AG04450 (cell line): ENCODE measurements at regions not wholly inside any gene's neighbourhood (a gene's known extent, or its start where the extent isn't known, plus 50 kb on each side); places are given as distances from the start of the nearest gene placed in this dataset.

Experiments used
- CTCF ChIA-PET: fragments of 300-600, 350-600 bp; formaldehyde crosslinking; extraction: SDS; loops from one replicate; lab custom pipeline; 2022; ENCODE audit warnings: antibody characterized with exemption, inconsistent platforms; lab: Charles Lee
- POLR2A ChIA-PET: fragments of 350-600 bp; formaldehyde crosslinking; extraction: SDS; loops from one replicate; lab custom pipeline; 2021; ENCODE audit warnings: antibody characterized with exemption, inconsistent platforms; lab: Yijun Ruan, JAX
- DNase-seq: peaks from one replicate; pipeline ENCODE4 v3.0.0-alpha.2; 2011; ENCODE audit warnings: low read depth, low spot score
- H3K27ac ChIP-seq: one replicate; pipeline ENCODE4 v1.5.1; 2012; ENCODE audit warnings: low read depth, low read length, control low read depth
- H3K27me3 ChIP-seq: one replicate; pipeline ENCODE4 v1.6.0; 2012; ENCODE audit warnings: low read length; ENCODE audit not compliant: control insufficient read depth, insufficient read depth
- H3K4me3 ChIP-seq: 2 replicates; pipeline ENCODE4 v1.5.1; 2011; ENCODE audit warnings: mild to moderate bottlenecking, low read depth, low read length, control low read depth
- H3K9me3 ChIP-seq: 2 replicates; pipeline ENCODE4 v1.5.1; 2012; ENCODE audit warnings: low read length; ENCODE audit not compliant: control insufficient read depth, insufficient read depth
- TF ChIP-seq, protein P1 (sequence below): IDR thresholded peaks from 2 replicates; pipeline ENCODE4 v1.5.1; 2011; ENCODE audit warnings: low read depth, low read length, control low read depth, inconsistent platforms

DNA sequence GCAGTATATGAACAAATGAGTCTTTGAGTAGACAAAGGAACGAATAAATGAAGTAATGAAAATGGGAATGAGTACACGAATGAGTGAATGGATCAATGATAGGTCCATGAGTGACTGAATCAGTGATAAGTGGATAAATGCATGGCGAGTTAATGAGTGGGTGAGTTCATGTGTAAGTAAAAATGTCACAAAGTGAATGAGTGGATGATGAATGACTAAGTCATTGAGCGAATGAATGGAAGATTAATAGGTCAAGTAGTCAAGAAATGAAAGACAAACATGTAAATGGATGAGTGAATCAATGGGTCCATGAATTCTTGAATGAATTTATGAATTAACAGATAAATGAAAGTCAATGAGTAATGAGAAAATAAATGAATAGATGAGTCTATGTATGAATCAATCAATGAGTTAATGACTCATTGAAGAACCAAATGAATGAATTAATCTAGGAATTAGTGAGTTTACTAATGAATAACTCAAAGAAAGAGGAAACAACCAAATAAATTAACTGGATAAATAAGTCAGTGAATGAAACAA lies 97.3 kb upstream of the RTL1 start:
- H3K27me3 ChIP-seq = no peaks in the 10 kb centered on the region
- TF ChIP-seq, protein P1, sequence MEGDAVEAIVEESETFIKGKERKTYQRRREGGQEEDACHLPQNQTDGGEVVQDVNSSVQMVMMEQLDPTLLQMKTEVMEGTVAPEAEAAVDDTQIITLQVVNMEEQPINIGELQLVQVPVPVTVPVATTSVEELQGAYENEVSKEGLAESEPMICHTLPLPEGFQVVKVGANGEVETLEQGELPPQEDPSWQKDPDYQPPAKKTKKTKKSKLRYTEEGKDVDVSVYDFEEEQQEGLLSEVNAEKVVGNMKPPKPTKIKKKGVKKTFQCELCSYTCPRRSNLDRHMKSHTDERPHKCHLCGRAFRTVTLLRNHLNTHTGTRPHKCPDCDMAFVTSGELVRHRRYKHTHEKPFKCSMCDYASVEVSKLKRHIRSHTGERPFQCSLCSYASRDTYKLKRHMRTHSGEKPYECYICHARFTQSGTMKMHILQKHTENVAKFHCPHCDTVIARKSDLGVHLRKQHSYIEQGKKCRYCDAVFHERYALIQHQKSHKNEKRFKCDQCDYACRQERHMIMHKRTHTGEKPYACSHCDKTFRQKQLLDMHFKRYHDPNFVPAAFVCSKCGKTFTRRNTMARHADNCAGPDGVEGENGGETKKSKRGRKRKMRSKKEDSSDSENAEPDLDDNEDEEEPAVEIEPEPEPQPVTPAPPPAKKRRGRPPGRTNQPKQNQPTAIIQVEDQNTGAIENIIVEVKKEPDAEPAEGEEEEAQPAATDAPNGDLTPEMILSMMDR = no peak
- H3K9me3 ChIP-seq = no peaks in the 10 kb centered on the region
- CTCF ChIA-PET = no interaction called here
- no peak overlapping the region for H3K27ac ChIP-seq
- no peak overlapping the region for H3K4me3 ChIP-seq
- DNase-seq = no peak
- POLR2A ChIA-PET = no interaction called here

DNA sequence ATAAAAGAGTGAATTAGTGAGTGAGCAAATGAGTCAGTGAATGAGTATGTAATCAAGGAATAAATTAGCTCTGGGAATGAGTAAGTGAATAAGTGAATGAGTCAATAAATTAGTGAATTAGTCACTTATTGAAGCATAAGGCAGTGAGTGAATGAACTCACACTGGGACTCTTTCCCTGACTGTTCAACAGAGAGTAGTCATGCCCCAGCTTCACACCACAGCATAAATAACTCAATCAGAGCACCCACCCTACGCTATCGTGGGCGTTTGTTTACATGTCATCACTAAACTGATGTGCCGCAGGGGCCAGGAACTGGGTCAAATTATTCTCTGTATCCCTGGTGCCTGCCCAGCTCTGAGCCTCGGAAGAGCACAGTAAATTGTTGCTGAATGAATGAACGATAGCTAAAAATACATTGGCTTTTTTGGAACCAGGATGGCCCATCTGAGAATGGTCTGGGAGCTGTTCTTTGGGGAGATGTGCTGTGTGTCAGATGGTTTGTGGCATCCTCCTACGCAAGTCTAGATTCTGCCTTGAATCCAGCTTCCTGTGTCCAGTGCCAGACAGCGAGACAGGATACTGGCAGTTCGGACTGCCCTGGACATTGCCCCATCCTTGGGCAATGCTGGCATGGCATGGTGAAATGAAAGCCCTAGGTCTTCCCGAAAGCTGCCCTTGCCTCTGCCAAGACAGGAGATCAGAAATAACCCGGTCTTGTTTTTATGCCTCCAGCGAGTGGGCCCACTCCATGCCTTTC lies 98.0 kb upstream of the RTL1 start:
- Histone ChIP-seq H3K4me3 (no peak overlapping the region), H3K27ac (peak overlapping the region; percentile 25), H3K9me3 (no peaks in the 10 kb centered on the region), H3K27me3 (no peaks in the 10 kb centered on the region)
- ChIA-PET POLR2A (no interaction called here), CTCF (no interaction called here)
- peak; percentile 29 for DNase-seq
- TF ChIP-seq, protein P1 = no peak

DNA sequence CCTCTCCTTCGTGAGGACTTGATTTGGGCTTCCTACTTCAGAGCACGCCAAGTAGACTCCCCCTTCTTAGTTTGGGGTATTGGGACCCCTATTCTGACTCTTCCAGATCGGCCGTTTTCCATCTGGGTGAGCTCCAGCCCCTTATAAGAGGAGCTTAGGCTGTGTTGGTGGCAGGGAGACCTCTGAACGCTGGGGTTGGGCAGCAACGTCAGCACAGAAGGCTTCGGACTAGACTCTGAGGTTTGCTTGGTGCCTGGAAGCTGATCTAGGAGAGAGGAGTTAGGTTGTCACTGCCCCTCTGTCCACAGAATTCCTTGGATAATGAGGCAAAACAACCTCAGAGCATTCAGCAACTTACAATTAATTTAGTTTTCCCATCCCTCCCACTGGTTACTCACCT lies 99.2 kb upstream of the RTL1 start:
- TF ChIP-seq, protein P1 = no peak
- H3K27me3 ChIP-seq = no peaks in the 10 kb centered on the region
- H3K27ac ChIP-seq = no peak overlapping the region
- no peak for DNase-seq
- POLR2A ChIA-PET = no interaction called here
- H3K4me3 ChIP-seq = no peak overlapping the region
- no peaks in the 10 kb centered on the region for H3K9me3 ChIP-seq
- CTCF ChIA-PET = interaction anchor here (1.3 kb wide), 1 partner anchor 8 kb away, joined by 3 read pairs; no protein-coding TSS in a partner anchor

GRCh38 chr14:101004176-101004575 lies 100.7 kb upstream of the RTL1 start:
- no peak for DNase-seq
- peak overlapping the region; percentile 43 for H3K27ac ChIP-seq
- no peak overlapping the region for H3K4me3 ChIP-seq
- H3K27me3 ChIP-seq = no peaks in the 10 kb centered on the region
- ChIA-PET CTCF (no interaction called here), POLR2A (no interaction called here)
- TF ChIP-seq, protein P1 = no peak
- H3K9me3 ChIP-seq = no peaks in the 10 kb centered on the region

- Histone ChIP-seq H3K9me3 (no peaks in the 10 kb centered on the region), H3K27me3 (no peaks in the 10 kb centered on the region), H3K4me3 (no peak overlapping the region), H3K27ac (peak overlapping the region; percentile 43)
- ChIA-PET CTCF (no interaction called here), POLR2A (no interaction called here)
- DNase-seq = peak; percentile 32
- TF ChIP-seq, protein P1 = no peak
Measured at GRCh38 chr14:101004954-101005353, 101.4 kb upstream of the RTL1 start.
